AG08396 (cell line): ENCODE measurements at regions not wholly inside any gene's neighbourhood (a gene's known extent, or its start where the extent isn't known, plus 50 kb on each side); places are given as distances from the start of the nearest gene placed in this dataset.

Experiments
- DNase-seq: peaks from one replicate; pipeline ENCODE4 v3.0.0; 2012; ENCODE audit warnings: low spot score, mixed read lengths

- DNase-seq: no peak
These were observed 355.9 kb downstream of the BCOR start for GRCh38 chrX:39741904-39742303.

GRCh38 chrX:39745818-39746217 is 351.9 kb downstream of the BCOR start:
- DNase-seq: no peak

DNA sequence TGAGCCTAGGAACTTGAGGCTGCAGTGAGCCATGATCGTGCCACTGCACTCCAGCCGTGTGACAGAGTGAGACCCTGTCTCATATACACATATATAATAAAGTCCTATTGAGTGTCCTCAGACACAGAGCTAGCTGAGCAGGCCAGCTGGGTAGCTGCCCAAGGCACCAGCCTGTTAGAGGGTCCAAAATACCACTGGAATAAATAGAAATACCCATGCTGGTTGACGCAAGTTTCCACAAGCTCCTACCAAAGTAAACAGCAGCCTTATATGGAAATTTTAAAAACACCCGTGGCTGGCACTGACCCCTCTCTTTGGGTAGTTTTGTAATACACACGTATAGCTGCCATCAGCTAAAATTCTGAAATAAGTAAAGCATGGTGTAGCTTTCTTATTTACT is 348.6 kb downstream of the BCOR start:
- DNase-seq: no peak

DNA sequence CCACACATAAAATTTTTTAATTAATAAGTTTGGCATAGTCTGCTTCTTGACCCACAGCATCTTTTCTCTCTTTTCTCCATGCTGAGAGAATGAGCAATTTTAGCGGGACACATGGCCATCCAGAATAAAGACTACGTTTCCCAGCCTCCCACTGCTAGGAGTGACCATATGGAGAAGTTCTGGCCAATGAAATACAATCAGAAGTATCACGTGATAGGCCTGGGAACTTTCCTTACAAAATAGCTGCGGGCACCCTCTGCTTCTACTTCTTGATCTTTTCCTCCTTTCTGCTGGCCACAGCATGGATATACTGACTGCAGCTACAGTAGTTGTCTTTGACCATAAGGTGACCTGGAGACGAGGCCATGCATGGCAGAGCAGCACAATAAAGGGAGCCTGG is 348.0 kb downstream of the BCOR start:
- no peak for DNase-seq

- DNase-seq: no peak
These were observed 347.4 kb downstream of the BCOR start for GRCh38 chrX:39750256-39750790.

DNA sequence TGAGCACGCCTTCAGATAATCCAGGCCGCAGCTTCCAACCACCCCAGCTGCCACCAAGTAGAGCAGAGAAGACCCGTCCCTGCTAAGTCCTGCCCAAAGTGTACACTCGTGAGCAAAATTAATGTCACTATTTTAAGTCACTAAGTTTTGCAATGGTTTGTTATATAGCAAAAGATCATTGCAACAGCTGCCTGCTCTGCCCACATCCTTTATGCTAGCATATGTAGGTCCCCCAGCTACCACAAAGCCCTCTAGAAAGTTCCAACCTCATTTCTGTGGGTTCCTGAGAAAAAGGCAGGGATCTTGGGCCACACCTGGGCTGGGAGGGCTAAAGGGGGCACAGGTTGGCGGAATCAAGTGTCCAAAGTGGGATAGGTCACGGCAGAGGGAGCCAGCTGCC is 346.9 kb downstream of the BCOR start:
- DNase-seq: no peak

- DNase-seq: no peak
These were observed 344.9 kb downstream of the BCOR start for GRCh38 chrX:39752815-39753214.

GRCh38 chrX:39753293-39753996 is 344.3 kb downstream of the BCOR start:
- no peak for DNase-seq

GRCh38 chrX:39755143-39756032 is 342.4 kb downstream of the BCOR start:
- peak; percentile 80 for DNase-seq

GRCh38 chrX:39756086-39756883 is 341.5 kb downstream of the BCOR start:
- no peak for DNase-seq

- DNase-seq: no peak
These were observed 339.8 kb downstream of the BCOR start for GRCh38 chrX:39757971-39758370.

GRCh38 chrX:39758791-39759525 is 338.8 kb downstream of the BCOR start:
- no peak for DNase-seq

GRCh38 chrX:39759526-39760224 is 338.1 kb downstream of the BCOR start:
- DNase-seq: peak; percentile 61

DNA sequence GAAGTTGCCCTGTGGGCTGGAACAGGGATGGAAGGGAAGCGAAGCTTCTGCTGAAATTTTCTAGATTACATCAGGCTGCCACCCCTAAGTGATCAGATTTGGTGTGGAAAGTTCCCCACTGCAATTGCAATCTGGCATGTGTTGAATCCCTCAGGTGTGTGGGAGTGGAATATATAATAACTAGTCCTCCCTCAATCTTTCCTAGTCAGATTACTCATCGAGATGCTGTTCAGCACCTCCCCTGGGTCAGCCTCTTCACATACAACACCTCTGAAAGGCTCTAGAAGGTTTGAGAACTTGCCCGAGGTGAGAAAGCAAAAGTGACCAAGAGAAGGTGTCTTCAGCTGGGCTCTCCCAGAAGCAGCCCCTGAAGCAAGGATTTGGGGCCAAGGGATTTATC is 336.8 kb downstream of the BCOR start:
- DNase-seq: no peak

- DNase-seq: no peak
These were observed 335.4 kb downstream of the BCOR start for GRCh38 chrX:39762266-39762841.

DNA sequence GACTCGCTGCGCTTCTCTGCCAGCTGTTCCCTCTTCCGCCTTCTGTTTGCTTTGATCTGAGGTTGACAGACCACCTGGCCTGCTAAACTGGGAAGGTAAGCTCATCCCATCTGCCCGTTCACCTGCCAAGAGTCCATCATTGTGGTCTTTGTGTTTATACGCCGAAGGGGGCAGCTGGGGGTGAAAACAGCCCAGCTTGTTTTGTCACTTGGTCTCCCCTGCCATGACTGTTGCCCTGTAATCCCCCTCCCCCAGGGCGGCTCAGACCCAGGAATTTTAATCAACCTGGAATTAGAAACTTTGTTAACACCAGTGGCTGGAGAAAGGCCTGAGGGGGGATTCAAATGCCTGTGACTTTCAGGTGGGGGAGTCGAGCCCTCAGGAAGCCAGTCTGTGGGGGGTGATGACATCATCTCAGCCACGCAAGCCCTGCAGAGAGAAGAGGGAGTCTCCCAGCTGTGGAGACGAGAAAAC is 333.3 kb downstream of the BCOR start:
- no peak for DNase-seq

GRCh38 chrX:39765327-39765726 is 332.4 kb downstream of the BCOR start:
- no peak for DNase-seq

DNA sequence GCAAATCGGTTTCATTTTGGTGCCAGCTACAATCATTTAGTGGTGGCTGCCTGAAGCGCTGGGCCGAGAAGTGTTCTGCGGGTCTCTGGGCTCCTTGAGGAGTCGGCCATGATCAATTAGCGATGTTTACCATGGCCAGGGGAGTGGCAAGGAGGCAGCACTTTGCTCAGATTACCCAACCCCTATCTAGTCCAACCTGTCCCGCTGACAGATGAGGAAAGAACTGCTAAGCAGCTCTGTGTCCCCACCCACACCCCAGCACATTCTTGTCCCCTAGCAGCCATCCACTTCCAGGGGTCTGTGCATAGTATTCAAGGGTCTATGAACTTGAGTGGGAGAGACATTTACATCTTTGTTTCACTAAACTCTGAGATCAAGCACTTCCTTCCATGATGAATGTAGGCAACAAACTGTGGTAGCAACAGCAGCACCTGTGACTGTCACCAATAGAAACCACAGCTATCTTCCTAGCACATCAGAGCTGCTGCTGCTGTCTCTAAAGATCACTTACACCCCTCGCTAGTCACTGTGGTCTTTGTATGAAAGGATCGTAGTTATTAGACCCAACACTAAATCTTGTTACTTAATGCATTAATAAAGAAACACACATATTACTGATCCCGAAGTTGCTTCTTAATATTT is 331.6 kb downstream of the BCOR start:
- no peak for DNase-seq

GRCh38 chrX:39766855-39767254 is 330.9 kb downstream of the BCOR start:
- no peak for DNase-seq

DNA sequence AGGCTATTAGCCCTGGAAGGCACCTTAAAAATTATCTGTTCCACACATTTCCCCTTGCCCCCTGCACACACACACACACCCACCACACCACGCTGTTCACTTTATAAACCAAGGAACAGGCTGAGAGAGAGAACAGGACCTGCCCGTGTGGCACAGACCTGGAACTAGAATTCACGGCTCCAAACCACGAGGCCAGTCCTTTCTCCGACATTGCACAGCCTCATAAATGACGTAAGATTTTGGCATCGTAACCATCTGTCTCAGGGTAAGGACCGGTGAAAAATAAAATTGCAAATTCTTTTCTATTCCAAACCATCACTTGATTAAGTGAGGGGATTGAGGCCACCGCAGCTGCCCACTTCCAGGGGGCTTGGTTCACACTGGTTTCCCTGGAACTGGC is 330.3 kb downstream of the BCOR start:
- DNase-seq: no peak
